ENCODE measurements at regions not wholly inside any gene's neighbourhood (a gene's known extent, or its start where the extent isn't known, plus 50 kb on each side); places are given as distances from the start of the nearest gene placed in this dataset.

- TF ChIP-seq NFYB (CRISPR knock-in tag; IDR thresholded peaks at IDR 0.05) (no peak), RAD21 (CRISPR knock-in tag; IDR thresholded peaks at IDR 0.05) (no peak), KLF13 (CRISPR knock-in tag; IDR thresholded peaks at IDR 0.05) (no peak), MYC (CRISPR knock-in tag; IDR thresholded peaks at IDR 0.05; ENCODE audit: borderline replicate concordance) (no peak), ZBTB21 (CRISPR knock-in tag; IDR thresholded peaks at IDR 0.05) (no peak), SP1 (IDR thresholded peaks at IDR 0.05) (no peak), SP1 (CRISPR knock-in tag; IDR thresholded peaks at IDR 0.05) (no peak), ZSCAN20 (CRISPR knock-in tag; IDR thresholded peaks at IDR 0.05; ENCODE audit: borderline replicate concordance) (no peak), CTCF (CRISPR knock-in tag; IDR thresholded peaks at IDR 0.05) (no peak)
These were observed 858.8 kb upstream of the NR2F2 start for GRCh38 chr15:95471690-95472086.
